HG03378 (cell line): ENCODE measurements at regions not wholly inside any gene's neighbourhood (a gene's known extent, or its start where the extent isn't known, plus 50 kb on each side); places are given as distances from the start of the nearest gene placed in this dataset.

Experiments
- ATAC-seq: cut with Tn5 transposase; IDR thresholded peaks from one replicate; pipeline ENCODE4 v1.9.1; 2021; ENCODE audit warnings: mild to moderate bottlenecking, moderate library complexity; ENCODE audit not compliant: unreplicated experiment

DNA sequence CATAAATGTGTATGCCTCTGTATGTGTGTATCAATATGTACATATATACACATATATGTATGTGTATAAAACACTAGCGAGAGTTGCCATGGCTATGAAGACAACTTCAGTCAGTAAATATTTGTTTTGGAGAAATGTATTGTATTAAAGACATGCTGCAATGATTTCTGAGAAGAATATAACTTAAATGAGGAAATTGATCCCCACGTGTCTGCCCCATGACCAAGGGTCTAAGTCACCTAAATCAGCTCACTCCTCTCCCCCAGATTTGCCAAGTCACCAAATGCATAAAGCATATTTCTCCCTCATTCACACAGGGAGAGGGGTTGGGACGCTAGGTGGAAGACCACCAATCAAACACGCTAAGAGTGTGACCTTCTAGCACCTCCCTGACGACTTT lies 58.3 kb upstream of the LYST start:
- ATAC-seq: no peak

DNA sequence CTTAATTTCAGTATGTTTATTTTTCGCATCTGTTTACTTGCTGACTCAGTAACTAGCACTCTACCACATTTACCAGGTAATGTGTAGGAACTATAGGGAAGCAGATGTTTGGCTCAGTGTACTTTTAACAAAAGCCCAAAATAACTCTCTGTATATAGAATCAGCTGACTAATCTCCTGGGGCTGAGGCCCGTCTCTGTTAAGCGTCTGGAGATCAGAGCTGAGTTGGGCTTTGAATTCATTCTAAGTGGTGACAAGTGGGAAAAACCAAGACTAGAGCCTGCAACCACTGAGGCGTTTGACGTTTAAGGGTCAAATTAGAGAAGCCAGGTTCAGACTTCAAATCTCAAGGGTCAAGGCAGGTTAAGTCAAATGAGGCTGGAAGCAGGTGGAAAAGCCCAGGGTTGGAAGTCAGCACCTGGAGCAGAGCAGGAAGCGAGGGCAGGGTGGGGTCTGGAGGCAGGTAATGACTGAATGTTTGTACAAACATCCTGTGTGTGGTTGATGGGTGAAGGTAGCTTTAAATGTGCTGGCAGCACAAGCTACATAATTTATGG lies 56.8 kb upstream of the LYST start:
- ATAC-seq: peak; percentile 67

DNA sequence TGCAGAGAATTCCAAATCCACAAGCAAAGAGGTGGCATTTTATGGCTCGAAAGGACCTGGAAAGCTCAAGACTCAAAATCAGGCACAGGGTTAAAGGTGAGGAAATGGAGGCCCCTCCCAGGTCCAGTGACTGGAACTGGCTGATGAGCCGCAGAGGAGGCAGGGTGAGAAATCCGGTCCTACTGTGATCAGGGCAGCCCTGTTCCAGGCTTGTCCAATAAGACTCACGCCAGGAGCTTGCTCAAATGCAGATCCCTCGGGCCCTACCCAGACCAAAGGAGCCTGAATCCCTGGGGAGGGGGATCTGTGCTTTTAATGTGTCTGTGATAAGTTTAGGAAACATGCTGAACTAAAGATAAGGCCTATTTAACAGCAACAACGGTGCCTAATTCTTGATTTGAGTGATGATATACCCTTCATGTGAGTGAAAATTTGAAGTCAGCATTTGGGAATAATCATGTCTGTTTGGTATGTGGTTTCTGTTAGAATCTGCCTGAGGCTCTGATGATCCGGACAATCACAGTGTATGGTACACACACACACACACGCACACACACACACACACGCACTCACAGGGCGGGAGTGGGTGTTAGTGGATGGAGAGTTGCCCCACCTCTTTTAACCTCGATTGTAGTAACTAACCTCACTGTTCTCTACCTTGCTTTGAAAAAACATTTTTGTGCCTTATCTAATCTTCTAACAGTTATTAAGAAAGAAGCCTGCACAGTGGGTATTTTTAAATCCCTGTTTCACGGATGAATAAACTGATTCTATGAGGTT lies 54.1 kb upstream of the LYST start:
- no peak for ATAC-seq

- no peak for ATAC-seq
Observed at GRCh38 chr1:235919833-235920441, 53.2 kb upstream of the LYST start.

DNA sequence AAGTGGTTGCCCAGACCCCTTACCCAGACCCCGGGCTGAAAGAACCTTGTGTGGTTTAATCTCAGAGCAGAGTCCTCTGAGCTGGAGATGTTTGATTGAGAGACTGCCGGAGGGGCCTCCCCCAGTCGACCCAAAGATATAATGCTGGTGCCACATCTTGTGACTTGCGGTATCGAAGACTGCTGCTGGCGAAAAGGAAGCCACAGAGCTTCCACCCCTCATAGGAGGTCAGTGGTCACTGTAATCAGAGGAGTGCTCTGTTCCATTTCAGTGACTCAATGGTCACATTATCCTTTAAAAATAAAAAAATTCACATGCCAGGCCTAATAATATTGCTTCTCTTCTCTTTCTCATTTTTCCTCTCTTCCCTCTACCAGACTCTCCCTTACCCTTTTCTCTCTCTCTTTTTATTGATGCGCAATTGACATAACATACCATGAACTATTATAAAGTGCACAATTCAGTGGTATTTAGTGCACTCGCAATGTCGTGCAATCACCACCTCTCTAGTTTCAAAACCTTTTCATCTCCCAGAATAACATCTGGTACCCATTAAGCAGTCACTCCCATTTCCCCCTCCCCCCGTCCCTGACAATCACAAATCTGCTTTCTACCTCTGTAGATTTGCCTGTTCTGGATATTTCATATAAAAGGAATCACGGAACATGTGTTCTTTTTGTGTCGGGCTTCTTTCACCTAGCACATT lies 52.6 kb upstream of the LYST start:
- ATAC-seq: no peak

DNA sequence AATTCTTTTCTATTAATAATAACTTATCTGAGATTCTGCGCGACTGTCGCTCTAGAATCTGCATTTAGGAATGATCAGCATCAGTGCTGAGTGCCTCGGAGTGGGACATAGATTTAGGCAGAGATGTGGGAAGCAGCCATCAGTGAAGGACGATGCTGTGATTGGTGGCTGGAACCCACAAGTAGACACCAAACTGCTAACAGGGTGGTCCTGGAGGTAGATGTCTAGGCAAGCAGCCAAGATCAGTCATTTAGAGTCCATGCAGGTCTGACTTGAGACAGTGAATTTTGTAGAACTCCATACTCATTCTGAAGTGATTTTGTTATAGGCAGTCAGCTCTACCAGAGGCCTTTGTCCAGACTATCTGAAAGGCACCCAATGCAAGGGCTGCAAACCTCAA lies 51.8 kb upstream of the LYST start:
- no peak for ATAC-seq

GRCh38 chr1:235918032-235918431 lies 51.3 kb upstream of the LYST start:
- ATAC-seq: no peak

- ATAC-seq: peak; percentile 95
Observed at GRCh38 chr1:235917267-235917811, 50.6 kb upstream of the LYST start.
